ENCODE measurements at regions not wholly inside any gene's neighbourhood (a gene's known extent, or its start where the extent isn't known, plus 50 kb on each side); places are given as distances from the start of the nearest gene placed in this dataset.

- no peak for TF ChIP-seq EZH2 (IDR thresholded peaks at IDR 0.05; ENCODE audit: borderline replicate concordance, low read length)
- TF ChIP-seq CTCF (IDR thresholded peaks at IDR 0.05; ENCODE audit: low read length): no peak
Observed at GRCh38 chr5:36770125-36770524, 106.4 kb upstream of the NIPBL start.
